ENCODE measurements at regions not wholly inside any gene's neighbourhood (a gene's known extent, or its start where the extent isn't known, plus 50 kb on each side); places are given as distances from the start of the nearest gene placed in this dataset.

GRCh38 chr18:61609131-61609530 lies 275.9 kb downstream of the CDH20 start:
- TF ChIP-seq CTCF (IDR thresholded peaks at IDR 0.05) (no peak), POLR2A (IDR thresholded peaks at IDR 0.05) (no peak)
